ENCODE measurements at regions not wholly inside any gene's neighbourhood (a gene's known extent, or its start where the extent isn't known, plus 50 kb on each side); places are given as distances from the start of the nearest gene placed in this dataset.

DNA sequence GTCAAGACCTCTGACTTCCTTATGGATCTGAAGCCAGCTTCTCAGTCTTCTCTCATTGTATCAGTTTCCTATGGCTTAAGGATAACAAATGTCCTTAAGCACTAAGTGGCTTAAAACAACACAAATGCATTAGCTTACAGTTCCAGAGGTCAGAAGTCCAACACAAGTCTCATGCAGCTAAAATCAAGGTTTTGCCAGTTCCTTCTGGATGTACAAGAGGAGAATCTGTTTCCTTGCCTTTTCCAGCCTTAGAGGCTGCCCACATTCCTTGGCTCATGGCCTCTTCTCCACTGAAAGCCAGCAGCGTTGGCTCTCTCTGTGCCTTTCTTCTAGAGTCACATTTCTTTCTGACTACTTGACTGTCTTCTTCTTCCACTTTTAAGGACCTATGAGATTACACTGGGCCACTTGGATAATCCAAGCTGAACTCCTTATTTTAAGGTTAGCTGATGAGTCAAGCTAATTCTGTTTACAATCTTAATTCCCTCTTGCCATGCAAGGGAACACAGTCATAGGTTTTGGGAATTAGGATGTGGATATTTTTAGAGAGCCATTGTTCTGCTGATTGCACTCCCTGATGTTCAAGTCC is 179.0 kb downstream of the BCAS1 start:
- no peaks in the 10 kb centered on the region for H3K36me3 ChIP-seq (ENCODE audit: control insufficient read depth, insufficient read depth, low read length)
- no peak for DNase-seq (ENCODE audit: extremely low read depth, insufficient read length)
- H3K4me3 ChIP-seq (replicated peaks; ENCODE audit: low read depth, low read length) = no peak overlapping the region
- no peaks in the 10 kb centered on the region for H3K27me3 ChIP-seq (replicated peaks; ENCODE audit: control insufficient read depth, insufficient read depth, low read length)
- TF ChIP-seq, protein P1, sequence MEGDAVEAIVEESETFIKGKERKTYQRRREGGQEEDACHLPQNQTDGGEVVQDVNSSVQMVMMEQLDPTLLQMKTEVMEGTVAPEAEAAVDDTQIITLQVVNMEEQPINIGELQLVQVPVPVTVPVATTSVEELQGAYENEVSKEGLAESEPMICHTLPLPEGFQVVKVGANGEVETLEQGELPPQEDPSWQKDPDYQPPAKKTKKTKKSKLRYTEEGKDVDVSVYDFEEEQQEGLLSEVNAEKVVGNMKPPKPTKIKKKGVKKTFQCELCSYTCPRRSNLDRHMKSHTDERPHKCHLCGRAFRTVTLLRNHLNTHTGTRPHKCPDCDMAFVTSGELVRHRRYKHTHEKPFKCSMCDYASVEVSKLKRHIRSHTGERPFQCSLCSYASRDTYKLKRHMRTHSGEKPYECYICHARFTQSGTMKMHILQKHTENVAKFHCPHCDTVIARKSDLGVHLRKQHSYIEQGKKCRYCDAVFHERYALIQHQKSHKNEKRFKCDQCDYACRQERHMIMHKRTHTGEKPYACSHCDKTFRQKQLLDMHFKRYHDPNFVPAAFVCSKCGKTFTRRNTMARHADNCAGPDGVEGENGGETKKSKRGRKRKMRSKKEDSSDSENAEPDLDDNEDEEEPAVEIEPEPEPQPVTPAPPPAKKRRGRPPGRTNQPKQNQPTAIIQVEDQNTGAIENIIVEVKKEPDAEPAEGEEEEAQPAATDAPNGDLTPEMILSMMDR (IDR thresholded peaks at IDR 0.05; ENCODE audit: insufficient read depth, low read length, poor library complexity, severe bottlenecking) = no peak

DNA sequence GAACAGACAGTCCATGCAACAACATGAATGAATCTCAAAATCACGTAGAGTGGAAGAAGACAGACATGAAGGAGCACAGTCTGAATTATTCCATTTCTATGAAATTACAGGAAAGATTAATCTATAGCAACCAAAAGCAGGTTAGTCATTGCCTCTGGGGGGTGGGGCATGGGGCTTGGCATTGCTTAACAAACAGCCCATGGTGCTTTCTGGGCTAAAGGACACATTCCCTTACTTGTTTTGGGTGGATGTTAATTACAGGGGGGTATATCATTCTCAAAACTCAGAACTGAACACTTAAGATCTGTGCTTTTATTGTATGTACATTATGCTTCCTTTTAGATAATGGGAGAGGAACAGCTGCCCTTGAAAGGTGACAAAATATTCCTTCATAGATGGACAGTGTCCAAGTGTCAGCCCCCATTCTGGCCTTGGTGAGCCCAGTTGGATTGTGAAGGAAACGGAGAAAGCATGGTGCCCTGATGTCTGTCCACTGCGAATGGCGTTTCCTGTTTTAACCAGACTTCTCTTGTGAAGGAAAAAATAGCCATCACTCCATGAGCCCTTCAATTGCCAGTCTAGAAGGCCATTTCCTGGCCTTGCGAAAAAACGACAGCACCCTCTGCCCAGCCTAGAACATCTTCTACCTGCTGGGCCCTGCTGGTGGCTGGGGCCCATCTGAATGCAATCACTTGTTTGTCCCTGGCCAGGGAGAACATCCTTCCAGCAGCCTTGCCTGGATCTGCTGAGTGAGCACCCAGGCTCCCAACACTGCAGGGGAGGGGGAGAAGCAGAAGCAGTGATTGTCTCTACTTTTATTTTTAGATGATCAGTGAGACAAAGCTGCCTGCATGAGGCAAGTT is 179.7 kb downstream of the BCAS1 start:
- Histone ChIP-seq H3K4me3 (replicated peaks; ENCODE audit: low read depth, low read length) (no peak overlapping the region), H3K27me3 (replicated peaks; ENCODE audit: control insufficient read depth, insufficient read depth, low read length) (no peaks in the 10 kb centered on the region), H3K36me3 (ENCODE audit: control insufficient read depth, insufficient read depth, low read length) (no peaks in the 10 kb centered on the region)
- TF ChIP-seq, protein P1 (IDR thresholded peaks at IDR 0.05; ENCODE audit: insufficient read depth, low read length, poor library complexity, severe bottlenecking) = no peak
- no peak for DNase-seq (ENCODE audit: extremely low read depth, insufficient read length)

DNA sequence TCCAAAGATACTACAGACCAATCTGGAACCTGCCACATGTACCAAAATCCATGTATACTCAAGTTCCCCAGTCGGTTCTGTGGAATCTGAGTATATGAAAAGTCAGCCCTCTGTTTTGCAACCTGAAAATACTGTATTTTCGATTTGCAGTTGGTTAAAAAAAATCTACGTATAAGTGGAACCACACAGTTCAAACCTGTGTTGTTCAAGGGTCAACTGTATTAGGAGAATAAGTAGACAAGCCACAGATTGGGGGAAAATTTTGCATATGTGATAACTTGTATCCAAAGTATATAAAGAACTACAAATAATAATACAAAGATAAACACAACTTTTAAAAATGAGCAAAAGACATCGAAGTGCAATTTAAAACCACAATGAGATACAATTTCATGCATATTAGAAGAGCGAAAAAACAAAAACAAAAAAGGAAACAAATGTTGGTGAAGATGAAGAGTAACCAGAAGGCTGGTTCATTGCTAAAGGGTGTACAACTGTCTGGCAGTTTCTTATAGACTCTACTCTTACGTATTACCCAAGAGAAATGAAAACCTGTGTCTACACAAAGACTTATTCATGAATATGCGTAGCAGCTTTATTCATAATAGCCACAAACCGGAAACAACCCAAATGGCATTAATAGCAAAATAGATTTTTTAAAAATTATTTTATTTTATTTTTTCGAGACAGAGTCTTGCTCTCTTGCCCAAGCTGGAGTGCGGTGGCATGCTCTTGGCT is 180.8 kb downstream of the BCAS1 start:
- DNase-seq (ENCODE audit: extremely low read depth, insufficient read length) = no peak
- H3K36me3 ChIP-seq (ENCODE audit: control insufficient read depth, insufficient read depth, low read length) = no peaks in the 10 kb centered on the region
- H3K27me3 ChIP-seq (replicated peaks; ENCODE audit: control insufficient read depth, insufficient read depth, low read length) = no peaks in the 10 kb centered on the region
- no peak overlapping the region for H3K4me3 ChIP-seq (replicated peaks; ENCODE audit: low read depth, low read length)
- TF ChIP-seq, protein P1 (IDR thresholded peaks at IDR 0.05; ENCODE audit: insufficient read depth, low read length, poor library complexity, severe bottlenecking) = no peak

DNA sequence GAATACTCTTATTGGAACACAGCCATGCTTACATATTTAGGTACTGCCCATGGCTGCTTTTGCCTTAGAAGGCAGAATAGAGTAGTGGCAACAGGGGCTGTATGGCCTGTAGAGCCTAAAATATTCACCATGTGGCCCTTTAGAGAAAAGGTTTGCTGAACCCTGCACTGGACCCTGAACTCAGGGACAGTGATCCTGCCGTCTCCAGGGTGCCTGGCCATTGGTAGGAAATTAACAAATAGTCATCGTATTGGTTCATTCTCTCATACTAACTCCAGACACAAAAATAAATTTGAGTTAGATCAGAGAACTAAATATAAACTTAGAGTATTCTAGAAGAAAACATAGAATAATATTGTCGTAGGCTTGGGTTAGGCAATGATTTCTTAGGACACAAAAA is 181.4 kb downstream of the BCAS1 start:
- H3K27me3 ChIP-seq (replicated peaks; ENCODE audit: control insufficient read depth, insufficient read depth, low read length) = no peaks in the 10 kb centered on the region
- no peaks in the 10 kb centered on the region for H3K36me3 ChIP-seq (ENCODE audit: control insufficient read depth, insufficient read depth, low read length)
- TF ChIP-seq, protein P1 (IDR thresholded peaks at IDR 0.05; ENCODE audit: insufficient read depth, low read length, poor library complexity, severe bottlenecking) = no peak
- no peak for DNase-seq (ENCODE audit: extremely low read depth, insufficient read length)
- no peak overlapping the region for H3K4me3 ChIP-seq (replicated peaks; ENCODE audit: low read depth, low read length)

DNA sequence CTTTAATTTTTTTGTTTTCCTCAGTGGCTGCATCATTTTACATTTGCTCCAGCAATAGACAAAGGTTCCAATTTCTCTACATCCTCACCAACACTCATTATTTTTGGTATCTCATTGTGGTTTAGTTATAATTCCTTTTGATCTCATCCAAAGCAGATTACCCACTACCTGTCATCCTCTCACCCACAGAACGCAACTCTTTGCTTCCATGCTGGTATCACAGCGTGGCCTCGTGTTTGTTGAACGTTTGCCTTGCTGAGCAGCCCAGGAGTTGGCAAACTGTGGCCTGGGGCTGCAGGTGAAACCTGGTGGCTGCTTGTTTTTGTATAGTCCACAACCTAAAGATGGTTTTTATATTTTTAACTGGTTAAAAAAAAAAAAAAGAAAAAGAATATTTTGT is 181.9 kb downstream of the BCAS1 start:
- no peaks in the 10 kb centered on the region for H3K36me3 ChIP-seq (ENCODE audit: control insufficient read depth, insufficient read depth, low read length)
- H3K27me3 ChIP-seq (replicated peaks; ENCODE audit: control insufficient read depth, insufficient read depth, low read length) = no peaks in the 10 kb centered on the region
- DNase-seq (ENCODE audit: extremely low read depth, insufficient read length) = no peak
- TF ChIP-seq, protein P1 (IDR thresholded peaks at IDR 0.05; ENCODE audit: insufficient read depth, low read length, poor library complexity, severe bottlenecking) = no peak
- H3K4me3 ChIP-seq (replicated peaks; ENCODE audit: low read depth, low read length) = no peak overlapping the region
